ENCODE measurements at regions not wholly inside any gene's neighbourhood (a gene's known extent, or its start where the extent isn't known, plus 50 kb on each side); places are given as distances from the start of the nearest gene placed in this dataset.

DNA sequence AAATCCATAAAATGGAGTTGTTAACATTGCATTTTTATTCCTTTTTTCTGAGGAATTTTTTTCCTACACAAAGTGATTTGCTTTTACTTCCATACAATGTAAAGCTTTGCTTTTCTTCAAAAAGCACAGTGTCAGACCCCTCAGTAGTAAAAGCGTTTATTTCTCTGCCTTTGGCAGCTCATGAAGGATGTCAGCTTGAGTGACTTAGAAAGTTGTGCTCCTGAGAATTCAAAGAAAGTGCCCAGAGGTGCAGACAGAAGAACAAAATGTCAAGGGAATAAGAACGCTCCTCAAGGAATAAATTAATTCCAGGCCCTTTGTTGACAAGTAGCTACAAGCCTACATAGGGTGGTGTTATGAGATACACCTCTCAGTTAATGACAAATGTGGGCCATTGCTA, 369.3 kb upstream of the ADARB2 start:
- TF ChIP-seq ZFP3 (tag by site-specific recombination; IDR thresholded peaks at IDR 0.05; ENCODE audit: low read depth) (no peak), BCL11B (tag by site-specific recombination; IDR thresholded peaks at IDR 0.05; ENCODE audit: low read depth) (no peak), ZNF341 (tag by site-specific recombination; IDR thresholded peaks at IDR 0.05; ENCODE audit: low read depth) (no peak), ZNF76 (tag by site-specific recombination; IDR thresholded peaks at IDR 0.05; ENCODE audit: borderline replicate concordance, low read depth) (no peak), ZEB2 (tag by site-specific recombination; IDR thresholded peaks at IDR 0.05) (no peak), ZNF548 (tag by site-specific recombination; IDR thresholded peaks at IDR 0.05) (no peak)
- TF ChIP-seq, protein P1, sequence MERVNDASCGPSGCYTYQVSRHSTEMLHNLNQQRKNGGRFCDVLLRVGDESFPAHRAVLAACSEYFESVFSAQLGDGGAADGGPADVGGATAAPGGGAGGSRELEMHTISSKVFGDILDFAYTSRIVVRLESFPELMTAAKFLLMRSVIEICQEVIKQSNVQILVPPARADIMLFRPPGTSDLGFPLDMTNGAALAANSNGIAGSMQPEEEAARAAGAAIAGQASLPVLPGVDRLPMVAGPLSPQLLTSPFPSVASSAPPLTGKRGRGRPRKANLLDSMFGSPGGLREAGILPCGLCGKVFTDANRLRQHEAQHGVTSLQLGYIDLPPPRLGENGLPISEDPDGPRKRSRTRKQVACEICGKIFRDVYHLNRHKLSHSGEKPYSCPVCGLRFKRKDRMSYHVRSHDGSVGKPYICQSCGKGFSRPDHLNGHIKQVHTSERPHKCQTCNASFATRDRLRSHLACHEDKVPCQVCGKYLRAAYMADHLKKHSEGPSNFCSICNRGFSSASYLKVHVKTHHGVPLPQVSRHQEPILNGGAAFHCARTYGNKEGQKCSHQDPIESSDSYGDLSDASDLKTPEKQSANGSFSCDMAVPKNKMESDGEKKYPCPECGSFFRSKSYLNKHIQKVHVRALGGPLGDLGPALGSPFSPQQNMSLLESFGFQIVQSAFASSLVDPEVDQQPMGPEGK (tag by site-specific recombination; IDR thresholded peaks at IDR 0.05): no peak
- TF ChIP-seq, protein P2, sequence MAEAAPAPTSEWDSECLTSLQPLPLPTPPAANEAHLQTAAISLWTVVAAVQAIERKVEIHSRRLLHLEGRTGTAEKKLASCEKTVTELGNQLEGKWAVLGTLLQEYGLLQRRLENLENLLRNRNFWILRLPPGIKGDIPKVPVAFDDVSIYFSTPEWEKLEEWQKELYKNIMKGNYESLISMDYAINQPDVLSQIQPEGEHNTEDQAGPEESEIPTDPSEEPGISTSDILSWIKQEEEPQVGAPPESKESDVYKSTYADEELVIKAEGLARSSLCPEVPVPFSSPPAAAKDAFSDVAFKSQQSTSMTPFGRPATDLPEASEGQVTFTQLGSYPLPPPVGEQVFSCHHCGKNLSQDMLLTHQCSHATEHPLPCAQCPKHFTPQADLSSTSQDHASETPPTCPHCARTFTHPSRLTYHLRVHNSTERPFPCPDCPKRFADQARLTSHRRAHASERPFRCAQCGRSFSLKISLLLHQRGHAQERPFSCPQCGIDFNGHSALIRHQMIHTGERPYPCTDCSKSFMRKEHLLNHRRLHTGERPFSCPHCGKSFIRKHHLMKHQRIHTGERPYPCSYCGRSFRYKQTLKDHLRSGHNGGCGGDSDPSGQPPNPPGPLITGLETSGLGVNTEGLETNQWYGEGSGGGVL (tag by site-specific recombination; IDR thresholded peaks at IDR 0.05): no peak
- Histone ChIP-seq H3K36me3 (ENCODE audit: control insufficient read depth in 2 of 2, insufficient read depth in 1 of 2, low read length in 2 of 2) (no peaks in the 10 kb centered on the region), H3K9me3 (ENCODE audit: control insufficient read depth, insufficient read depth, low read depth, low read length) (no peaks in the 10 kb centered on the region), H3K4me3 (ENCODE audit: low read depth, low read length) (no peak overlapping the region), H3K4me1 (ENCODE audit: control insufficient read depth, insufficient read depth, low read length) (no peaks in the 10 kb centered on the region), H3K27ac (ENCODE audit: extremely low read depth, low read depth, low read length) (no peak overlapping the region)
- ChIA-PET CTCF (no interaction called here), POLR2A (no interaction called here)

DNA sequence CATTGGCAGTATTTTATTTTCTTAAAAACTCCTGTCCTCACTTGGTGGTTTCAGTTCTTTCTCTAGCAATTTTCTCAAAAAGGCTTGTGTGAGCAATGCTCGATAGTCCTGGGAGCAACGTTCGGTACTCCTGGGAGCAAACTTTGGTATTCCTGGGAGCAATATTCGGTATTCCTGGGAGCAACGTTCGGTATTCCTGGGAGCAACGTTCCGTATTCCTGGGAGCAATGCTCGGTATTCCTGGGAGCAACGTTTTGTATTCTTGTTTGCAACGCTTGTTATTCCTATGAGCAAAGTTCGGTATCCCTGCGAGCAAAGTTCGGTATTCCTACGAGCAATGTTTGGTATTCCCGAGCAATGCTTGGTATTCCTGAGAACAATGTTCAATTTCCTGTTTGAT, 362.0 kb upstream of the ADARB2 start:
- Histone ChIP-seq H3K4me3 (ENCODE audit: low read depth, low read length) (no peak overlapping the region), H3K9me3 (ENCODE audit: control insufficient read depth, insufficient read depth, low read depth, low read length) (no peaks in the 10 kb centered on the region), H3K36me3 (ENCODE audit: control insufficient read depth in 2 of 2, insufficient read depth in 1 of 2, low read length in 2 of 2) (no peaks in the 10 kb centered on the region), H3K4me1 (ENCODE audit: control insufficient read depth, insufficient read depth, low read length) (no peaks in the 10 kb centered on the region), H3K27ac (ENCODE audit: extremely low read depth, low read depth, low read length) (no peak overlapping the region)
- CTCF ChIA-PET: no interaction called here
- POLR2A ChIA-PET: no interaction called here
- TF ChIP-seq ZNF558 (tag by site-specific recombination; IDR thresholded peaks at IDR 0.05) (no peak), PRDM1 (tag by site-specific recombination; IDR thresholded peaks at IDR 0.05) (no peak), MYNN (tag by site-specific recombination; IDR thresholded peaks at IDR 0.05; ENCODE audit: borderline replicate concordance) (no peak), ZNF768 (tag by site-specific recombination; IDR thresholded peaks at IDR 0.05) (no peak), ZNF473 (tag by site-specific recombination; IDR thresholded peaks at IDR 0.05) (no peak), ZNF654 (tag by site-specific recombination; IDR thresholded peaks at IDR 0.05; ENCODE audit: low read depth) (no peak)
- TF ChIP-seq, protein P3, sequence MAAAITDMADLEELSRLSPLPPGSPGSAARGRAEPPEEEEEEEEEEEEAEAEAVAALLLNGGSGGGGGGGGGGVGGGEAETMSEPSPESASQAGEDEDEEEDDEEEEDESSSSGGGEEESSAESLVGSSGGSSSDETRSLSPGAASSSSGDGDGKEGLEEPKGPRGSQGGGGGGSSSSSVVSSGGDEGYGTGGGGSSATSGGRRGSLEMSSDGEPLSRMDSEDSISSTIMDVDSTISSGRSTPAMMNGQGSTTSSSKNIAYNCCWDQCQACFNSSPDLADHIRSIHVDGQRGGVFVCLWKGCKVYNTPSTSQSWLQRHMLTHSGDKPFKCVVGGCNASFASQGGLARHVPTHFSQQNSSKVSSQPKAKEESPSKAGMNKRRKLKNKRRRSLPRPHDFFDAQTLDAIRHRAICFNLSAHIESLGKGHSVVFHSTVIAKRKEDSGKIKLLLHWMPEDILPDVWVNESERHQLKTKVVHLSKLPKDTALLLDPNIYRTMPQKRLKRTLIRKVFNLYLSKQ (tag by site-specific recombination; IDR thresholded peaks at IDR 0.05; ENCODE audit: borderline replicate concordance): no peak

DNA sequence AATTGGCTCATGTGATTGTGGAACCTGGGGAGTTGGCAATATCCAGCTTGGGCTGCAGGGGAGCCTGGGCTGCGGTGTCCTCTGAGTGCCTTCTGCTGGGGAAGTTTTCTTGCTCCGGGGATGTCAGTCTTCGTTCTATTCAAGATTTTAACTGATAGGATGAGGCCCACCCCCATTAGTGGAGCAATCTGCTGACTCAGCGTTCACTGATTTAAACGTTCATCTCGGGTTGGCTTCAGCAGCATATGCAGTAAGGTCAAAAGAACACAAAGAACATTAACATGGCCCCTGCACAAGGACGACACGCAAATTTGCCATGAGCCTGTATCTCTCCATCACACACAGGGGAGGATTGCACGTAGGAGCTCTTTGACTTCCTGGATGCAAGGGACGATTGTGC, 360.6 kb upstream of the ADARB2 start:
- Histone ChIP-seq H3K4me1 (ENCODE audit: control insufficient read depth, insufficient read depth, low read length) (no peaks in the 10 kb centered on the region), H3K9me3 (ENCODE audit: control insufficient read depth, insufficient read depth, low read depth, low read length) (no peaks in the 10 kb centered on the region), H3K36me3 (ENCODE audit: control insufficient read depth in 2 of 2, insufficient read depth in 1 of 2, low read length in 2 of 2) (no peaks in the 10 kb centered on the region), H3K27ac (ENCODE audit: extremely low read depth, low read depth, low read length) (no peak overlapping the region), H3K4me3 (ENCODE audit: low read depth, low read length) (no peak overlapping the region)
- CTCF ChIA-PET: interaction anchor here (1.2 kb wide), 1 partner anchor 382 kb away, joined by 3 read pairs; no protein-coding TSS in a partner anchor
- POLR2A ChIA-PET: no interaction called here
- TF ChIP-seq ZNF701 (tag by site-specific recombination; IDR thresholded peaks at IDR 0.05): no peak
- TF ChIP-seq ZNF133 (tag by site-specific recombination; IDR thresholded peaks at IDR 0.05): no peak
- no peak for TF ChIP-seq ZNF558 (tag by site-specific recombination; IDR thresholded peaks at IDR 0.05)
- TF ChIP-seq, protein P4, sequence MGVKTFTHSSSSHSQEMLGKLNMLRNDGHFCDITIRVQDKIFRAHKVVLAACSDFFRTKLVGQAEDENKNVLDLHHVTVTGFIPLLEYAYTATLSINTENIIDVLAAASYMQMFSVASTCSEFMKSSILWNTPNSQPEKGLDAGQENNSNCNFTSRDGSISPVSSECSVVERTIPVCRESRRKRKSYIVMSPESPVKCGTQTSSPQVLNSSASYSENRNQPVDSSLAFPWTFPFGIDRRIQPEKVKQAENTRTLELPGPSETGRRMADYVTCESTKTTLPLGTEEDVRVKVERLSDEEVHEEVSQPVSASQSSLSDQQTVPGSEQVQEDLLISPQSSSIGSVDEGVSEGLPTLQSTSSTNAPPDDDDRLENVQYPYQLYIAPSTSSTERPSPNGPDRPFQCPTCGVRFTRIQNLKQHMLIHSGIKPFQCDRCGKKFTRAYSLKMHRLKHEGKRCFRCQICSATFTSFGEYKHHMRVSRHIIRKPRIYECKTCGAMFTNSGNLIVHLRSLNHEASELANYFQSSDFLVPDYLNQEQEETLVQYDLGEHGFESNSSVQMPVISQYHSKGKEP (tag by site-specific recombination; IDR thresholded peaks at IDR 0.05): no peak
- TF ChIP-seq, protein P5, sequence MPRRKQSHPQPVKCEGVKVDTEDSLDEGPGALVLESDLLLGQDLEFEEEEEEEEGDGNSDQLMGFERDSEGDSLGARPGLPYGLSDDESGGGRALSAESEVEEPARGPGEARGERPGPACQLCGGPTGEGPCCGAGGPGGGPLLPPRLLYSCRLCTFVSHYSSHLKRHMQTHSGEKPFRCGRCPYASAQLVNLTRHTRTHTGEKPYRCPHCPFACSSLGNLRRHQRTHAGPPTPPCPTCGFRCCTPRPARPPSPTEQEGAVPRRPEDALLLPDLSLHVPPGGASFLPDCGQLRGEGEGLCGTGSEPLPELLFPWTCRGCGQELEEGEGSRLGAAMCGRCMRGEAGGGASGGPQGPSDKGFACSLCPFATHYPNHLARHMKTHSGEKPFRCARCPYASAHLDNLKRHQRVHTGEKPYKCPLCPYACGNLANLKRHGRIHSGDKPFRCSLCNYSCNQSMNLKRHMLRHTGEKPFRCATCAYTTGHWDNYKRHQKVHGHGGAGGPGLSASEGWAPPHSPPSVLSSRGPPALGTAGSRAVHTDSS (tag by site-specific recombination; IDR thresholded peaks at IDR 0.05): no peak
- no peak for TF ChIP-seq ZNF341 (tag by site-specific recombination; IDR thresholded peaks at IDR 0.05; ENCODE audit: low read depth)
- no peak for TF ChIP-seq ZFP3 (tag by site-specific recombination; IDR thresholded peaks at IDR 0.05; ENCODE audit: low read depth)
- TF ChIP-seq ZBTB8A (tag by site-specific recombination; IDR thresholded peaks at IDR 0.05): no peak
- no peak for TF ChIP-seq ZNF560 (tag by site-specific recombination; IDR thresholded peaks at IDR 0.05; ENCODE audit: borderline replicate concordance)
- TF ChIP-seq ZNF555 (tag by site-specific recombination; conservative IDR thresholded peaks at IDR 0.05): no peak
